HL-60 (cell line): ENCODE measurements at regions not wholly inside any gene's neighbourhood (a gene's known extent, or its start where the extent isn't known, plus 50 kb on each side); places are given as distances from the start of the nearest gene placed in this dataset.

Experiments used
- DNase-seq, 2 experiments: peaks; one replicate each; pipeline ENCODE4 v3.0.0-alpha.2; 2010 to 2020; ENCODE audit warnings: low read depth in 1 of 2, low spot score in 1 of 2
- H3K27ac ChIP-seq: fragments of 250-450 bp; sonication (Bioruptor Pico); replicated peaks from 2 replicates; pipeline ENCODE4 v1.5.1; 2020; ENCODE audit warnings: mild to moderate bottlenecking, moderate library complexity
- H3K27me3 ChIP-seq: fragments of 250-450 bp; sonication (Bioruptor Pico); 2 replicates; pipeline ENCODE4 v1.5.1; 2021; ENCODE audit warnings: mild to moderate bottlenecking, moderate library complexity; ENCODE audit not compliant: insufficient read depth, poor library complexity, severe bottlenecking
- H3K4me3 ChIP-seq: replicated peaks from 2 replicates; pipeline ENCODE4 v1.5.1; 2011; ENCODE audit warnings: mild to moderate bottlenecking, control low read depth, low read length; ENCODE audit not compliant: insufficient read depth
- CTCF ChIP-seq: IDR thresholded peaks from one replicate; pipeline ENCODE4 v1.5.1; 2011; ENCODE audit warnings: low read length, control low read depth, inconsistent platforms; ENCODE audit not compliant: insufficient read depth
- GABPA ChIP-seq: IDR thresholded peaks from 2 replicates; pipeline ENCODE4 v1.6.1; 2012; ENCODE audit warnings: low read depth
- POLR2AphosphoS5 ChIP-seq: IDR thresholded peaks from 2 replicates; pipeline ENCODE4 v1.6.1; 2012; ENCODE audit warnings: low read depth
- REST ChIP-seq: IDR thresholded peaks from 2 replicates; pipeline ENCODE4 v1.6.1; 2012; ENCODE audit warnings: low read depth; ENCODE audit not compliant: insufficient replicate concordance
- SPI1 ChIP-seq: IDR thresholded peaks from 2 replicates; pipeline ENCODE4 v1.6.1; 2012; ENCODE audit warnings: low read depth, mild to moderate bottlenecking, borderline replicate concordance

GRCh38 chr11:92682952-92683351, 286.5 kb upstream of the MTNR1B start:
- Histone ChIP-seq H3K4me3 (no peak overlapping the region), H3K27ac (no peak overlapping the region), H3K27me3 (no peaks in the 10 kb centered on the region)
- TF ChIP-seq CTCF (no peak), SPI1 (no peak), POLR2AphosphoS5 (no peak), GABPA (no peak), REST (no peak)
- DNase-seq: no peak

GRCh38 chr11:92685049-92685448, 284.4 kb upstream of the MTNR1B start:
- DNase-seq: no peak
- Histone ChIP-seq H3K27me3 (no peaks in the 10 kb centered on the region), H3K4me3 (no peak overlapping the region), H3K27ac (no peak overlapping the region)
- TF ChIP-seq SPI1 (no peak), REST (no peak), POLR2AphosphoS5 (no peak), CTCF (no peak), GABPA (no peak)

GRCh38 chr11:92687724-92688123, 281.7 kb upstream of the MTNR1B start:
- no peak for DNase-seq

More at GRCh38 chr11:92687724-92688123, 281.7 kb upstream of the MTNR1B start:
- Histone ChIP-seq H3K27me3 (no peaks in the 10 kb centered on the region), H3K4me3 (no peak overlapping the region), H3K27ac (no peak overlapping the region)
- TF ChIP-seq GABPA (no peak), CTCF (no peak), REST (no peak), POLR2AphosphoS5 (no peak), SPI1 (no peak)
